Liver (tissue), 8 donors: ENCODE measurements at regions not wholly inside any gene's neighbourhood (a gene's known extent, or its start where the extent isn't known, plus 50 kb on each side); places are given as distances from the start of the nearest gene placed in this dataset.

Experiments
- DNase-seq: peaks from one replicate; pipeline ENCODE4 v3.0.0-alpha.2; 2017; ENCODE audit warnings: low spot score
- H3K27ac ChIP-seq, 2 donors: one replicate each; pipeline ENCODE4 v1.7.0; 2013; ENCODE audit warnings: inconsistent platforms in 2 of 2, low read length in 2 of 2, control low read depth in 1 of 2, low read depth in 1 of 2, mild to moderate bottlenecking in 1 of 2
- H3K27me3 ChIP-seq, 4 donors: one replicate each; pipeline versions ENCODE4 v1.6.1 to v1.7.0; 2013; ENCODE audit warnings: low read length in 3 of 4, inconsistent platforms in 1 of 4, mild to moderate bottlenecking in 1 of 4, moderate library complexity in 1 of 4; ENCODE audit not compliant: control insufficient read depth in 4 of 4, insufficient read depth in 4 of 4
- H3K36me3 ChIP-seq, 4 donors: one replicate each; pipeline versions ENCODE4 v1.6.1 to v1.7.0; 2013; ENCODE audit warnings: low read length in 3 of 4, mild to moderate bottlenecking in 3 of 4, low read depth in 1 of 4, moderate library complexity in 1 of 4; ENCODE audit not compliant: control insufficient read depth in 4 of 4, insufficient read depth in 3 of 4
- H3K4me1 ChIP-seq, 4 donors: one replicate each; pipeline versions ENCODE4 v1.6.1 to v1.7.0; 2013; ENCODE audit warnings: low read length in 3 of 4, mild to moderate bottlenecking in 3 of 4, moderate library complexity in 1 of 4; ENCODE audit not compliant: control insufficient read depth in 4 of 4, insufficient read depth in 4 of 4
- H3K4me3 ChIP-seq, 3 donors: one replicate each; pipeline versions ENCODE4 v1.6.1 to v1.7.0; 2013; ENCODE audit warnings: low read length in 3 of 3, control low read depth in 1 of 3, low read depth in 1 of 3, mild to moderate bottlenecking in 1 of 3
- H3K9ac ChIP-seq, 2 donors: one replicate each; pipeline ENCODE4 v1.7.0; 2013; ENCODE audit warnings: low read length in 2 of 2, mild to moderate bottlenecking in 2 of 2, moderate library complexity in 2 of 2, control low read depth in 1 of 2, low read depth in 1 of 2
- H3K9me3 ChIP-seq, 4 donors: one replicate each; pipeline versions ENCODE4 v1.6.1 to v1.7.0; 2013; ENCODE audit warnings: low read length in 3 of 4; ENCODE audit not compliant: control insufficient read depth in 4 of 4
- ATF3 ChIP-seq: IDR thresholded peaks from 2 replicates; pipeline ENCODE4 v1.6.1; 2016; ENCODE audit warnings: antibody characterized with exemption
- CTCF ChIP-seq: fragments of 150-350 bp; IDR thresholded peaks from 2 replicates; pipeline ENCODE4 v1.5.1; 2017; ENCODE audit warnings: improper control_type of control experiment, low read depth, low read length; ENCODE audit not compliant: missing input control
- EGR1 ChIP-seq, 2 donors: IDR thresholded peaks; 2 replicates each; pipeline ENCODE4 v1.6.1; 2016 to 2018; ENCODE audit warnings: antibody characterized with exemption in 2 of 2, low read depth in 2 of 2
- FOXA1 ChIP-seq: IDR thresholded peaks from 2 replicates; pipeline ENCODE4 v1.6.1; 2016; ENCODE audit warnings: antibody characterized with exemption
- FOXA2 ChIP-seq: IDR thresholded peaks from 2 replicates; pipeline ENCODE4 v1.6.1; 2016; ENCODE audit warnings: antibody characterized with exemption
- GABPA ChIP-seq, 2 donors: IDR thresholded peaks in 1 of 2; conservative IDR thresholded peaks in 1 of 2; 2 replicates each; pipeline ENCODE4 v1.6.1; 2016; ENCODE audit warnings: antibody characterized with exemption in 2 of 2, mild to moderate bottlenecking in 1 of 2, moderate library complexity in 1 of 2
- HNF4A ChIP-seq, 2 donors: conservative IDR thresholded peaks; 2 replicates each; pipeline ENCODE4 v1.6.1; 2016; ENCODE audit warnings: antibody characterized with exemption in 2 of 2, mild to moderate bottlenecking in 2 of 2
- JUND ChIP-seq, 2 donors: IDR thresholded peaks; 2 replicates each; pipeline ENCODE4 v1.6.1; 2016; ENCODE audit warnings: antibody characterized with exemption in 2 of 2
- MAX ChIP-seq: IDR thresholded peaks from 2 replicates; pipeline ENCODE4 v1.6.1; 2016; ENCODE audit warnings: antibody characterized with exemption
- RAD21 ChIP-seq, 2 donors: IDR thresholded peaks; 2 replicates each; pipeline ENCODE4 v1.6.1; 2016; ENCODE audit warnings: antibody characterized with exemption in 2 of 2, mild to moderate bottlenecking in 2 of 2
- REST ChIP-seq: IDR thresholded peaks from 2 replicates; pipeline ENCODE4 v1.6.1; 2016; ENCODE audit warnings: antibody characterized with exemption, mild to moderate bottlenecking
- RXRA ChIP-seq, 2 donors: IDR thresholded peaks; 2 replicates each; pipeline ENCODE4 v1.6.1; 2017 to 2018; ENCODE audit warnings: antibody characterized with exemption in 2 of 2, mild to moderate bottlenecking in 1 of 2
- SP1 ChIP-seq: IDR thresholded peaks from 2 replicates; pipeline ENCODE4 v1.6.1; 2018; ENCODE audit warnings: antibody characterized with exemption, mild to moderate bottlenecking
- TAF1 ChIP-seq: conservative IDR thresholded peaks from 2 replicates; pipeline ENCODE4 v1.6.1; 2016; ENCODE audit warnings: antibody characterized with exemption, mild to moderate bottlenecking
- YY1 ChIP-seq: IDR thresholded peaks from 2 replicates; pipeline ENCODE4 v1.6.1; 2016; ENCODE audit warnings: antibody characterized with exemption, mild to moderate bottlenecking
- ZBTB33 ChIP-seq: IDR thresholded peaks from 2 replicates; pipeline ENCODE4 v1.6.1; 2016; ENCODE audit warnings: antibody characterized with exemption
- WGBS: extraction: QIAGEN DNeasy Blood & Tissue Kit; methylation state at CpG from one replicate; pipeline ENCODE4 v1.1.7; 2013; 5-methylcytosine and 5-hydroxymethylcytosine counted together
- donor health status: healthy.
- donor health status: healthy.
- donor health status: healthy.
- donor health status: healthy.
- donor health status: healthy.

- TF ChIP-seq TAF1 (no peak), HNF4A (conservative IDR thresholded peaks at IDR 0.05) (no peak), ATF3 (no peak), MAX (no peak), RAD21 (IDR thresholded peaks at IDR 0.05) (no peak), CTCF (no peak), FOXA2 (no peak), JUND (IDR thresholded peaks at IDR 0.05) (no peak), GABPA (IDR thresholded peaks at IDR 0.05 in 1 of 2, conservative IDR thresholded peaks at IDR 0.05 in 1 of 2) (no peak), RXRA (IDR thresholded peaks at IDR 0.05) (no peak), REST (no peak), YY1 (no peak), SP1 (no peak), FOXA1 (no peak)
- Histone ChIP-seq H3K9ac (no peak overlapping the region), H3K4me1 (peaks cover 0 to 5% (median 2%) of the 10 kb centered on the region in 4 donors), H3K27ac (no peak overlapping the region), H3K4me3 (no peak overlapping the region), H3K36me3 (no peaks in the 10 kb centered on the region), H3K9me3 (no peaks in the 10 kb centered on the region), H3K27me3 (no peaks in the 10 kb centered on the region)
- 57% methylated on average over 6 of the region's 6 CpGs for whole genome bisulfite sequencing
- DNase-seq, result no peak
These were observed 82.6 kb upstream of the ELMO1 start for GRCh38 chr7:37531225-37531624.

- TF ChIP-seq JUND (IDR thresholded peaks at IDR 0.05) (no peak), ATF3 (no peak), RXRA (IDR thresholded peaks at IDR 0.05) (no peak), EGR1 (IDR thresholded peaks at IDR 0.05; ENCODE audit: low read depth in 2 of 2) (no peak), MAX (no peak), SP1 (no peak), ZBTB33 (no peak), RAD21 (IDR thresholded peaks at IDR 0.05) (no peak), FOXA2 (no peak), YY1 (no peak), FOXA1 (no peak), REST (no peak)
- 88% methylated on average over 3 of the region's 3 CpGs for WGBS
- no peaks in the 10 kb centered on the region for H3K36me3 ChIP-seq
These were observed 84.0 kb upstream of the ELMO1 start for GRCh38 chr7:37532636-37533035.

More at GRCh38 chr7:37532636-37533035, 84.0 kb upstream of the ELMO1 start:
- Histone ChIP-seq H3K9me3 (no peaks in the 10 kb centered on the region), H3K9ac (no peak overlapping the region), H3K4me1 (no peaks in the 10 kb centered on the region), H3K4me3 (no peak overlapping the region), H3K27ac (no peak overlapping the region), H3K27me3 (no peaks in the 10 kb centered on the region)
- no peak for DNase-seq
